ENCODE measurements at regions not wholly inside any gene's neighbourhood (a gene's known extent, or its start where the extent isn't known, plus 50 kb on each side); places are given as distances from the start of the nearest gene placed in this dataset.

- no peak for FAIRE-seq
- H3K27me3 ChIP-seq (ENCODE audit: control insufficient read depth, extremely low read depth, insufficient read depth, low read length): no peaks in the 10 kb centered on the region
Observed at GRCh38 chr2:14322306-14322705, 310.2 kb upstream of the LRATD1 start.

DNA sequence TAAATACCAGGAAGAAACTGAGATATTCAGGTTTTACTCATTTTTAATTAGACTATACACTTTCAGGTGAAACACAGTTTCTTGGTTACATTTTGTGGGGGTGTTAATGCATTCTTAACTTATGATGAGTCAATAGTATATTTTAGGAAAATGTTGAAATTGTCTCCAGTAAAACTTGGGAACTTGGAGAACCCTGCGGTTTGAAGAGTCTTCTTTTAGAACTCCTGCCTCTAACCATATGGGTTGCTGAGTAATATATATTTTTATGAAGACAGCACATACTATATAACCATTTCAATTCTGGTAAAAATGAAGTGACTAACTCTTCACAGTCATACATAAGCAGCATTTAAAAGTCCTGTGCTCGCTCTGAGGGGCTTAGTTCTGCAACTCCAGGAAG, 308.2 kb upstream of the LRATD1 start:
- no peak overlapping the region for H2AFZ ChIP-seq (ENCODE audit: control insufficient read depth, low read length)
- H3K9me3 ChIP-seq (ENCODE audit: control insufficient read depth, low read depth, low read length): no peaks in the 10 kb centered on the region
- no peak for FAIRE-seq
- dilution Hi-C loops (cut with MboI; ENCODE audit: extremely low pct_ligation_motif_present, low sequenced_read_pairs): no loop called here
- no peaks in the 10 kb centered on the region for H4K20me1 ChIP-seq (ENCODE audit: control insufficient read depth, extremely low read depth, insufficient read depth, low read length)
- no peaks in the 10 kb centered on the region for H3K9me1 ChIP-seq (ENCODE audit: control insufficient read depth, extremely low read depth, insufficient read depth, low read length)
- no peak overlapping the region for H3K9ac ChIP-seq (ENCODE audit: control insufficient read depth, extremely low read depth, insufficient read depth, low read length)
- no peaks in the 10 kb centered on the region for H3K79me2 ChIP-seq (ENCODE audit: control insufficient read depth, insufficient read depth, low read length)
- H3K4me2 ChIP-seq (ENCODE audit: control insufficient read depth, extremely low read depth, insufficient read depth, low read depth, low read length): no peak overlapping the region
- H3K4me1 ChIP-seq (ENCODE audit: control insufficient read depth, extremely low read depth, insufficient read depth, low read length): no peaks in the 10 kb centered on the region
- DNase-seq (ENCODE audit: low read depth, low spot score): no peak
- H3K36me3 ChIP-seq (ENCODE audit: control insufficient read depth in 2 of 2, extremely low read depth in 1 of 2, insufficient read depth in 2 of 2, low read length in 2 of 2): no peaks in the 10 kb centered on the region
- no peak overlapping the region for H3K4me3 ChIP-seq (ENCODE audit: control insufficient read depth in 2 of 3, extremely low read depth in 1 of 3, insufficient read depth in 2 of 3, low read depth in 1 of 3, low read length in 3 of 3)
- H3K27me3 ChIP-seq (ENCODE audit: control insufficient read depth, extremely low read depth, insufficient read depth, low read length): no peaks in the 10 kb centered on the region
- TF ChIP-seq, protein P1, sequence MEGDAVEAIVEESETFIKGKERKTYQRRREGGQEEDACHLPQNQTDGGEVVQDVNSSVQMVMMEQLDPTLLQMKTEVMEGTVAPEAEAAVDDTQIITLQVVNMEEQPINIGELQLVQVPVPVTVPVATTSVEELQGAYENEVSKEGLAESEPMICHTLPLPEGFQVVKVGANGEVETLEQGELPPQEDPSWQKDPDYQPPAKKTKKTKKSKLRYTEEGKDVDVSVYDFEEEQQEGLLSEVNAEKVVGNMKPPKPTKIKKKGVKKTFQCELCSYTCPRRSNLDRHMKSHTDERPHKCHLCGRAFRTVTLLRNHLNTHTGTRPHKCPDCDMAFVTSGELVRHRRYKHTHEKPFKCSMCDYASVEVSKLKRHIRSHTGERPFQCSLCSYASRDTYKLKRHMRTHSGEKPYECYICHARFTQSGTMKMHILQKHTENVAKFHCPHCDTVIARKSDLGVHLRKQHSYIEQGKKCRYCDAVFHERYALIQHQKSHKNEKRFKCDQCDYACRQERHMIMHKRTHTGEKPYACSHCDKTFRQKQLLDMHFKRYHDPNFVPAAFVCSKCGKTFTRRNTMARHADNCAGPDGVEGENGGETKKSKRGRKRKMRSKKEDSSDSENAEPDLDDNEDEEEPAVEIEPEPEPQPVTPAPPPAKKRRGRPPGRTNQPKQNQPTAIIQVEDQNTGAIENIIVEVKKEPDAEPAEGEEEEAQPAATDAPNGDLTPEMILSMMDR (optimal IDR thresholded peaks at IDR 0.05 in 1 of 3, IDR thresholded peaks at IDR 0.05 in 1 of 3, conservative IDR thresholded peaks at IDR 0.05 in 1 of 3; ENCODE audit: extremely low read depth in 1 of 3, insufficient read depth in 2 of 3, low read length in 3 of 3): no peak
- TF ChIP-seq EZH2 (IDR thresholded peaks at IDR 0.05; ENCODE audit: low read length): no peak
- H3K27ac ChIP-seq (ENCODE audit: control insufficient read depth, insufficient read depth, low read length): no peak overlapping the region

More at GRCh38 chr2:14322306-14322705, 310.2 kb upstream of the LRATD1 start:
- no peak for DNase-seq (ENCODE audit: low read depth, low spot score)
- Histone ChIP-seq H3K9me3 (ENCODE audit: control insufficient read depth, low read depth, low read length) (no peaks in the 10 kb centered on the region), H3K27ac (ENCODE audit: control insufficient read depth, insufficient read depth, low read length) (no peak overlapping the region), H3K9ac (ENCODE audit: control insufficient read depth, extremely low read depth, insufficient read depth, low read length) (no peak overlapping the region), H4K20me1 (ENCODE audit: control insufficient read depth, extremely low read depth, insufficient read depth, low read length) (no peaks in the 10 kb centered on the region), H2AFZ (ENCODE audit: control insufficient read depth, low read length) (no peak overlapping the region), H3K79me2 (ENCODE audit: control insufficient read depth, insufficient read depth, low read length) (no peaks in the 10 kb centered on the region), H3K9me1 (ENCODE audit: control insufficient read depth, extremely low read depth, insufficient read depth, low read length) (no peaks in the 10 kb centered on the region), H3K36me3 (ENCODE audit: control insufficient read depth in 2 of 2, extremely low read depth in 1 of 2, insufficient read depth in 2 of 2, low read length in 2 of 2) (no peaks in the 10 kb centered on the region), H3K4me1 (ENCODE audit: control insufficient read depth, extremely low read depth, insufficient read depth, low read length) (no peaks in the 10 kb centered on the region), H3K4me2 (ENCODE audit: control insufficient read depth, extremely low read depth, insufficient read depth, low read depth, low read length) (no peak overlapping the region), H3K4me3 (ENCODE audit: control insufficient read depth in 2 of 3, extremely low read depth in 1 of 3, insufficient read depth in 2 of 3, low read depth in 1 of 3, low read length in 3 of 3) (no peak overlapping the region)
- dilution Hi-C loops (cut with MboI; ENCODE audit: extremely low pct_ligation_motif_present, low sequenced_read_pairs): no loop called here
- no peak for TF ChIP-seq EZH2 (IDR thresholded peaks at IDR 0.05; ENCODE audit: low read length)
- TF ChIP-seq, protein P1 (optimal IDR thresholded peaks at IDR 0.05 in 1 of 3, IDR thresholded peaks at IDR 0.05 in 1 of 3, conservative IDR thresholded peaks at IDR 0.05 in 1 of 3; ENCODE audit: extremely low read depth in 1 of 3, insufficient read depth in 2 of 3, low read length in 3 of 3): no peak
